ENCODE measurements at regions not wholly inside any gene's neighbourhood (a gene's known extent, or its start where the extent isn't known, plus 50 kb on each side); places are given as distances from the start of the nearest gene placed in this dataset.

- Mint-ChIP-seq H3K27me3 (peaks cover 9% of the 10 kb centered on the region), H3K4me1 (ENCODE audit: low read depth) (no peaks in the 10 kb centered on the region), H3K9me3 (no peaks in the 10 kb centered on the region), H3K27ac (no peak overlapping the region), H3K36me3 (ENCODE audit: low read depth) (no peaks in the 10 kb centered on the region), H3K4me3 (no peak overlapping the region)
- DNase-seq (no peak), ATAC-seq (ENCODE audit: poor library complexity) (no peak)
- no peak for TF ChIP-seq CTCF (IDR thresholded peaks at IDR 0.05)
- Histone ChIP-seq H3K9me3 (ENCODE audit: control insufficient read depth in 1 of 2, insufficient read depth in 1 of 2, low read length in 2 of 2) (no peaks in the 10 kb centered on the region), H3K27me3 (ENCODE audit: control insufficient read depth in 1 of 2, insufficient read depth in 2 of 2, low read length in 2 of 2) (no peaks in the 10 kb centered on the region), H3K36me3 (ENCODE audit: insufficient read depth, low read length) (no peaks in the 10 kb centered on the region), H3K4me1 (ENCODE audit: insufficient read depth, low read length) (no peaks in the 10 kb centered on the region), H3K27ac (ENCODE audit: low read depth in 1 of 2, low read length in 2 of 2) (no peak overlapping the region), H3K4me3 (ENCODE audit: low read length) (no peak overlapping the region)
- intact Hi-C loops (cut with DNase I, micrococcal nuclease), result no loop called here
- ChIA-PET CTCF (no interaction called here), POLR2A (no interaction called here)
Measured at GRCh38 chr10:10332786-10333185, 684.9 kb upstream of the CELF2 start.

- DNase-seq (no peak), ATAC-seq (ENCODE audit: poor library complexity) (no peak)
- H3K4me3 Mint-ChIP-seq, result no peak overlapping the region
- Histone ChIP-seq H3K9me3 (ENCODE audit: control insufficient read depth in 1 of 2, insufficient read depth in 1 of 2, low read length in 2 of 2) (no peaks in the 10 kb centered on the region), H3K27me3 (ENCODE audit: control insufficient read depth in 1 of 2, insufficient read depth in 2 of 2, low read length in 2 of 2) (peaks cover 0 to under 1% of the 10 kb centered on the region in 2 experiments), H3K4me1 (ENCODE audit: insufficient read depth, low read length) (no peaks in the 10 kb centered on the region), H3K36me3 (ENCODE audit: insufficient read depth, low read length) (no peaks in the 10 kb centered on the region), H3K27ac (ENCODE audit: low read depth in 1 of 2, low read length in 2 of 2) (no peak overlapping the region), H3K4me3 (ENCODE audit: low read length) (no peak overlapping the region)
- intact Hi-C loops (cut with DNase I, micrococcal nuclease), result no loop called here
- no peak for TF ChIP-seq CTCF (IDR thresholded peaks at IDR 0.05)
- no peaks in the 10 kb centered on the region for H3K36me3 Mint-ChIP-seq (ENCODE audit: low read depth)
- no peaks in the 10 kb centered on the region for H3K4me1 Mint-ChIP-seq (ENCODE audit: low read depth)
- ChIA-PET CTCF (no interaction called here), POLR2A (no interaction called here)
- peaks cover 9% of the 10 kb centered on the region for H3K27me3 Mint-ChIP-seq
- H3K27ac Mint-ChIP-seq, result no peak overlapping the region
- no peaks in the 10 kb centered on the region for H3K9me3 Mint-ChIP-seq
Measured at GRCh38 chr10:10333622-10334021, 684.0 kb upstream of the CELF2 start.

GRCh38 chr10:10338339-10338738 lies 679.3 kb upstream of the CELF2 start:
- no peak overlapping the region for H3K4me3 ChIP-seq (ENCODE audit: low read length)
- H3K36me3 ChIP-seq (ENCODE audit: insufficient read depth, low read length), result no peaks in the 10 kb centered on the region
- no peaks in the 10 kb centered on the region for H3K4me1 ChIP-seq (ENCODE audit: insufficient read depth, low read length)
- no peak for DNase-seq
- CTCF ChIA-PET, result interaction anchor here (1.3 kb wide), 1 partner anchor 10 kb away, joined by 3 read pairs; no protein-coding TSS in a partner anchor
- no peaks in the 10 kb centered on the region for H3K36me3 Mint-ChIP-seq (ENCODE audit: low read depth)
- peaks cover 0 to 4% of the 10 kb centered on the region in 2 experiments for H3K27me3 ChIP-seq (ENCODE audit: control insufficient read depth in 1 of 2, insufficient read depth in 2 of 2, low read length in 2 of 2)
- H3K4me3 Mint-ChIP-seq, result no peak overlapping the region
- H3K27me3 Mint-ChIP-seq, result peaks cover 7% of the 10 kb centered on the region
- no peak for ATAC-seq (ENCODE audit: poor library complexity)
- intact Hi-C loops (cut with DNase I, micrococcal nuclease), result no loop called here
- H3K4me1 Mint-ChIP-seq (ENCODE audit: low read depth), result no peaks in the 10 kb centered on the region
- H3K27ac ChIP-seq (ENCODE audit: low read depth in 1 of 2, low read length in 2 of 2), result no peak overlapping the region
- no peaks in the 10 kb centered on the region for H3K9me3 ChIP-seq (ENCODE audit: control insufficient read depth in 1 of 2, insufficient read depth in 1 of 2, low read length in 2 of 2)
- POLR2A ChIA-PET, result no interaction called here
- H3K27ac Mint-ChIP-seq, result no peak overlapping the region
- H3K9me3 Mint-ChIP-seq, result no peaks in the 10 kb centered on the region
- no peak for TF ChIP-seq CTCF (IDR thresholded peaks at IDR 0.05)

All from CD4-positive, alpha-beta T cell (primary cell).